ENCODE measurements at regions not wholly inside any gene's neighbourhood (a gene's known extent, or its start where the extent isn't known, plus 50 kb on each side); places are given as distances from the start of the nearest gene placed in this dataset.
"Not testable (repeated sequence)": the region's sequence is repeated elsewhere in the genome, so short reads cannot be mapped to it uniquely, and the experiment has no call there.

DNA sequence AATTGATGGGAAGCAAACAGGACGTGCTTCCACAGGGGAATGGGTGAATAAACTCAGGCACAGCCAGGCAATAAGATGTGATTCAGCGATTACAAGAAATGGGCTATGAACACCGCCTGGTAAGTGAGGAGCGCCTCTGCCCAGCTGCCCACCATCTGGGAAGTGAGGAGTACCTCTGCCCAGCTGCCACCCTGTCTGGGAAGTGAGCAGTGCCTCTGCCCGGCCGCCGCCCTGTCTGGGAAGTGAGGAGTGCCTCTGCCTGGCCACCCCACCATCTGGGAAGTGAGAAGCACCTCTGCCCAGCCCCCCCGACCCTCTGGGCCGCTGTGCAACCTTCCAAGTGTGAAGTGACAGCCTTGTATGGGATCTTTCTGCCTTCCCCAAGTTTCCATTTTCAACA lies 73.2 kb upstream of the PRR5 start:
- DNase-seq: no peak

DNA sequence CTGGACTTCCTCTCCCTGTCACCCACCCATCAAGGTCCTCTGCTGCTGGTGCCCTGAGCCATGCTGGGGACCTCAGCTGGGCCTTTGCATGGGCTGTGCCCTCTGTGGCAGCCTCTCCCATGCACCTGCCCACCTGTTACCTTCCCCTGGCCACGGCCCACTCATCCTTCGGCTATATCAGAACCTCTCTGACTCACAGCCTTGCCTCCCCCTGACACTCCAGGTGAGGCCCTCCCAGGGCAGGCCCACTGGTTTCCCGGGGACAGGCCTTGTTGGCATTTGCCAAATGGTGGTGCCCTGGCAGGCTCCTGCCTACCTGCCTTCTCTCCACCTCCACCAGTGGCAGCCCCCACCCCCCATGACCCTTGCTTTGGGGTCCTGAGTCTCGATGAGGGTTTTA lies 73.7 kb upstream of the PRR5 start:
- no peak for DNase-seq

DNA sequence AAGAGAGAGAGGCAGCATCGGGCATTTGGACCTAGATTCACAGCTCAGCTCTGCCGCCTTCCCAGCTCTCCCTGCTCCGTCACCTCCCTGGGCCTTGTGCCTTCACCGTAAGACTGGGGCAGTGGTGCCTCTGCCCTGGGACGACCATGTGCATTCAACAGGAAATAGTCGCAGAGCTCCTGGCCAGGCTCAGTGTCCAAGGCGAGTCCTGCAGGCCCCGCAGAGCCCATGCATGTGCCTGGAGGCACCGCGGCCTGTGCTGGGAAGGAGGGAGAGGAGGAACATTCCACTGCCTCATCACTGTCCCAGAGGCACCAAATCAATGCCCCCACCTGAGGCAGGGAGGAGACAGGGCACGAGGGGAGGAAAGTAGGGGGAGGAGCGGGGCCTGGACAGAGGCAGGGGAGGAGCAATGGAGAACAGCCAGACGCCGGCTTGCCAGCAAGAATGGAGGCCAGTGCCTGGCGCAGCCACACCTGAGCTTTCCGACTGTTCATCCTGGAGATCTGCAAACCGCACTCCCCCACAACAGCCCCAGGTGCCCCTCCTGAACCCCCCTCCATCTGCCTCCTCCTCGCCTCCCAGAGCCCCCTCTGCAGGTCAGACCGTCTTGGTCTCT lies 74.4 kb upstream of the PRR5 start:
- no peak for DNase-seq

DNA sequence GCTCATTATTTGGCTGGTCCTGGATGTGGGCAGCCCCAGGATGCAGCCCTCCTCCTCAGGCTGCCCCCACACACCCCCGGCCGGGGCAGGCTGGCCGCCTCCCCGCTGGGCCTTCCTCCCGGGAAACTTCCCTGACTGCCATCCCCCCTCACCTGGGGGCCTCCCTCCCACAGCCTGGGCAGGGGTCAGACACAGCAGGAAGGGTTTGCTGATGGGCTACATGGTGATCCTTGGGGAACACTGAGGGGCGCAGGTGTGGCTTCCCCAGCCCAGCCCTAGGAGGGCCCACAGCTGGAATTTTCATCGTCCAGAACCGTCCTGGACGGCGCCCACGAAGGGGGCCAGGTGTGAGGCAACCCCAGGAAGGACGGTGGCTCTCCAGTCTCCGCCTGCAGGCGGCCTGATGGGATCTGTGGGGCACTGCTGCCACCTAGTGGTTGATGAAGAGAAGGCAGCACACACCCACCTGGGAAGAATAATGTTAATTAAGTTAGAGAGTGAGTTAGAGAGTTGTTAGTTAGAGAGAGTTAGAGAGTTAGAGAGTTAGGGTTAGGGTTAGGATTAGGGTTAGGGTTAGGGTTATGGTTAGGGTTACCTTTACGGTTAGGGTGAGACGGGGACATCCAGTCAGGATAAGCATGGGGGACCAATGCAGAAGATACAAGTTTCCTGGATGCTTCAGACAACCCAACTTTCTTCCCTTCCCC lies 75.9 kb upstream of the PRR5 start:
- peak; percentile 18 for DNase-seq

DNA sequence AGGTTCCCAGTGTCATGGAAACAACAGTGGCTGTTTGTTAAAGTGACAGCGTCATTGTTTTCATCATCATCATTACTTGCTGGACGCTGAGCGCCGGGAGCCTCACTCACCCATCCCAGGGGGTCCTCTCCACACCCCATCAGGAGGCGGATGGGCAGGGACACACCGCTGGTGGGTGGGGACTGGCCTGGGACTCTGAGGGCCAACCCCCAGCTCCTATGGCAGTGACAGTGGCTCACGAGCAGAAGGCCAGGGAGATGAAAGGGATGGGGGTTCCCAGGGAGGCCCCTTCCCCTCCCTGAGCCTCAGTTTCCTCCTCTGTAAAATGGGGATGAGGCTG lies 76.6 kb upstream of the PRR5 start:
- DNase-seq: no peak

DNA sequence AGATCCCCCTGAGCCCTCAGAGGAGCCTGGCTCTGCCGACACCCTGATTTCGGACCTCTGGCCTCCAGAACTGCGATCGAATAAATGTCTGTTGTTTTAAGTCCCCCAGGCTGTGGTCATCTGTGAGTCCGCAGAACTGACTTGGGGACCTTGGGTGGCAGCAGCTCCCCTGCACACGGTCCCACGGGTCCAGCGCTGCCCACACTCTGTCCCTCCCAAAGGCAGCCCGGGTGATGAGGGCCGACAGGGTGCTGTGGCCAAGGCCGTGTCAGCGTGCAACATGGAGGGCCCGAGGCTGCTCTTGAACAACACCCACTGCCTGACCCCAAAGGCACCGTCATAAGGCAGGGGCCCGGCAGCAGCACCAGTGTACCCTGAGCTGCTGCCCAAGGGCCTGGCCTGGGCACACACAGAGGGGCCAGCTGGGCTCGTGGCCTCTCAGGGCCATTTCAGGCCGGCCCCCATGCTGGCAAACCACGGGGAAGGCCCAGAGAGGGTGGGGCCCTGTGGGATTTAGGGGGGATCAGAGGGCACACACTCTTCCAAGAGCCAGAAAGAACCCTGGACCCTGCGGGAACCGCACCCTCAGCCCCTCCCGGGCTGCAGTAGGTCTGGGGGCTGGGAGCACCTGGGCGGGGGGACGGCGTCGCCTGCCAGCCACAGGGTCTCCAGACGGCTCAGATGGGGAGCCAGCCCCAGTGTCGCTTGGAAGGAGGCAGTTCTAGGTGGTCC lies 77.1 kb upstream of the PRR5 start:
- no peak for DNase-seq

DNA sequence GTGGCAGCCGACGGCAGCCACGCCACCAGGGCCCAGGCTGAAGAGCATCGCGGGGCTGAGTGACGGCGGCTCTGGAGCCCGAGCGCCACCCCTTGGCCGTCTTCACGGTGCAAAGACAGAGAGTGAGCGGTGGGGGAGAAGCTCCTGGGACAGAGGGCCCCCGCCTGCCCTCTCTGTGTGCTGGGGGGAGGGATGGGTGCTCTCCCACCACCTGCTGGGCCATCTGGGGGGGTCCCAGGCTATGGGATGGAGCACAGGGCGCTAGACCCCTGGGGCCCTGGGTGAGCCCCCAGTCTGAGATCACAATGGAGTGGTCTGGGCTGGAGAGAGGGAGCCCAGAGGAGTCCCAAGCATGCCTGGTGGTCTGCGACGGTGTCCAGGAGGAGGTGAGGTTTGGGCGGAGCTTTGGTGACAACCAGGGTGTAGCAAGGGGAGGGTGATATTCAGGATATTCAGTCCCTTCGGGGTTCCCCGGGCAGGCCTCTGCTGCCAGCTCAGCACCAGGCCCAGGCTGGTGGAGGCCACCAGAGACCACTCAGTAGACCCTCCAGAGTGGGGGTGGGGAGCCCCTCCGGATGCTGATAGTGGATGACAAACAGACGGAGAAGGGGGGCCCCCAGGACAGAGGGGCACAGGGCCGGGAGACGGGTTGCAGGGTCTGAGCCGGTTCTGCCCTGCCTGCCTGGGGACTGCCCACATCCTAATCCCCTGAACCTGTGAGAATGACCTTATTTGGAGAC lies 78.1 kb upstream of the PRR5 start:
- DNase-seq: no peak

DNA sequence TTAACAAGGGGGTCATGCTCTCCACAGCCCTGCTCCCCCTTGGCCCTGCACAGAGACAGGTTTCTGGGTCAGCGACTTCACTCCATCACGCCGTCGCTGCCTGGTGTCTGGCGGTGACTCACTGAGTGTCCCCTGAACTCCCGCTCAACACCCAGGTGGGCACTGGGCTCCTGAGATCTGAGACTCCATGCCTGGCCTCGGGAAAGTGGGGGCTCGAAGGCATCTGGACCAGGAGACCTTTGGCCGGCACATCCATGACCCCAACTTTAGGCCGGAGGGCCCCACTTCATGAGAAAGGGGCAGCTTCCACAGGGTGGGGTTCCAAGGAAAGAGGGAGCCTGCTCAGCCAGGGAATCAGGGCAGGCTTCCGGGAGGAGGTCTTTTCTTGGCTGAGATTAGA lies 79.3 kb upstream of the PRR5 start:
- DNase-seq: no peak

DNA sequence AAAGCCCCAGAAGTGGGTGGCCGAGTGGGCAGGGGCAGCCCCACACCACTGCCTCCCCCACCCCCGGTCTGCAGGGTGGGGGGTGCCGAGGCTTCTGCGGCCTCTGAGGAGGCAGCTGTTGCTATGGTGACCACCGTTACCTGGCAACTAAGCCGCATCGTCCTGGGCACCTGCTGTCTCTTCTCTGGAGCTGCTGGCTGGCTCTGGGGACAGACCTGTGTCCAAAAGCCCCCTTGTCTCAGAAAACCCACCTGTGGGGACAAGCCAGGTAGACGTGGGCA lies 79.9 kb upstream of the PRR5 start:
- DNase-seq: no peak

DNA sequence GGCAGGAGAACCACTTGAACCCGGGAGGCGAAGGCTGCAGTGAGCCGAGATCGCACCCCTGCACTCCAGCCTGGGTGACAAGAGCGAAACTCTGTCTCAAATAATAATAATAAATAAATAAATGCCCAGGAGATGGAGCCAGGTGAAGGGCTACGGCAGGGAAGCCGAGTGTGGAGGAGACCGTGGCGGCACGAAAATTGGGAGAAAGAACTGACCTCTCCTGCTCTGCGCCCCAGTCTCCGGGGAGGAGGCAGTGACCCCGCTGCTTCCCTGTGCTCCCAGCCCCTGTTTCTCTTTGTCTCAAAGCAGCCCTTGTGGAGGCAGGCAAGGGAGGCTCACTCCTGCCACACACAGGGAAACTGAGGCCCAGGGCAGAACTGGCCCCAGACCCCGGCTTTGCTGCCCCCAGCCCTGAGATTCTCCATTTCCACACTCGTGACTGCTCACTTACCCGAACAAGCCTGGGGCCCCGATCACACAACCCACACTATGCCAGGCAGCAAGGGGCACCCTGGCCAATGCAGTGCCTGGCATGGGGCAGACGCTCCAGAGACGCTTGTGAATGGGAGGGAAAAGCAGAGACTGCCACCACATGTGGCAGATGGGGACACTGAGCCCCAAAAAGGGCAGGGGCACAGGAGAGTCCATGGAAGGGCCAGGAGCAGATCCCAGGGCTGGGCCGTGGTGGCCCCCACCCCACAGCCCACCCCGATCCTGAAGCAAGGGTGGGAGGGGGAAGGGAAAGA lies 80.4 kb upstream of the PRR5 start:
- no peak for DNase-seq

DNA sequence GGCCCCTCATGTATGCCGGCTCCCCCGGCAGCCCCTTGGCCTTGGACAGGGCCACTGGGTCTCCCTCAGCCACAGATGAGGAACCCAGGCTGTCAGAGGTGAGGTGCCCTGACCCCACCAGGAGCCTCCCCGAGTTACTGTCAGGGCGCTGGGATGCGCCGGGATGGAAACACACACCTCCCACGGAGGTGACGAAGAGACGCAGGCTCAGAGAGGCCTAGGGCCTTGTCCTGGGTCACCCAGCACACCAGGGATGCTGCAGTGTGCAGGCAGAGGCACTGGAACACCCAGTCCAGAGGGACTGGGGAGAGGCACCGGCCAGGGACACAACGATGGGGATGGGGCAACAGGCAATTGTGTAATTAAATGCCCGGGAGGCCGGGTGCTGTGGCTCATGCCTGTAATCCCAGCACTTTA lies 81.2 kb upstream of the PRR5 start:
- DNase-seq: no peak

DNA sequence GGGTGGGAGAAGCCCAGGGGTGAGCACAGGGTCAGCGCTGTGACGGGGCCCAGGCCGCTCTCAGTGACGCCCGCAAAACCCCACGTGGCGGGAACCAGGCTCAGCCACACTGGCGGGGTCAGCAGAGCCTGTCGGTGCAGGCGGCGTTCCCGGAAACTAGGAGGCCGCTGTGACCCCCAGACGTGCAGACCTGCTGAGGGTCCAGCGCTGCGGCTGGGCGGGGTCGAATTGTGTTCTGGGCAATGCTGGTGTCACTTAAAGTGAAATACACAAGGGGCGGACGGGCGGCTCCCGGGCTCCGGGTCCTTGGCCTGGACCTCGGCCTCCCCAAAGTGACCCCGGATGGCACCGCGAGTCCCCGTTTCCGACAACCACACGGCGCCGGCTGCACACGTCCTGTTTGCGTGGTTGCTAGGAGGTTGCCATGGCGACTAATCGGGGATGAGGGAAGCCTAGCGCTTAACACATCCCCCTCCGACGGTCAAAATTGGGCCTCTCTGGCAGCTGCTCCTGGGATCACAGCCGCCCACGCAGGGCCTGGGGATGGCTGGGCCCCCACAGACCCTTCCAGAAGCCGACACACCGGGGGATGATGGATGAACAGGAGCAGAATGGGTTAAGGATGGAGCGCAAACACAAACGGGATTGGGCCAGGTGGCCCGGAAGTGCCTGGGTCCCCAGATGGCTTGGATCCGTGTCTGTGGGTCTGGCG lies 81.7 kb upstream of the PRR5 start:
- no peak for DNase-seq

DNA sequence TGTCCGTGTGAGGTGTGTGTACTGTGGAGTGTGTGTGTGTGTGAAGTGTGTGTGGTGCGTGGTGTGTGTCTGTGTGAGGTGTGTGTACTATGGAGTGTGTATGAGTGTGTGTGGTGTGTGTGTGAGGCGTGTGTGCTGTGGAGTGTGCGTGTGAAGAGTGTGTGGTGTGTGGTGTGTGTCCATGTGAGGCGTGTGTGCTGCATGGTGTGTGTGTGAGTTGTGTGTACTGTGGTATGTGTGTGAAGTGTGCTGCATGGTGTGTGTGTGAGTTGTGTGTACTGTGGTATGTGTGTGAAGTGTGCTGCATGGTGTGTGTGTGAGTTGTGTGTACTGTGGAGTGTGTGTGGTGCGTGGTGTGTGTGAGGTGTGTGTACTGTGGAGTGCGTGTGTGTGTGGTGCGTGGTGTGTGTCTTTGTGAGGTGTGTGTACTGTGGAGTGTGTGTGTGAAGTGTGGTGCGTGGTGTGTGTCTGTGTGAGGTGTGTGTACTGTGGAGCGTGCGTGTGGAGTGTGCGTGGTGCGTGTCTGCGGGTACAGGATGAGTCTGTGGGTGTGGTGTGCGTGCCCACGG lies 82.4 kb upstream of the PRR5 start:
- not testable (repeated sequence) for DNase-seq

DNA sequence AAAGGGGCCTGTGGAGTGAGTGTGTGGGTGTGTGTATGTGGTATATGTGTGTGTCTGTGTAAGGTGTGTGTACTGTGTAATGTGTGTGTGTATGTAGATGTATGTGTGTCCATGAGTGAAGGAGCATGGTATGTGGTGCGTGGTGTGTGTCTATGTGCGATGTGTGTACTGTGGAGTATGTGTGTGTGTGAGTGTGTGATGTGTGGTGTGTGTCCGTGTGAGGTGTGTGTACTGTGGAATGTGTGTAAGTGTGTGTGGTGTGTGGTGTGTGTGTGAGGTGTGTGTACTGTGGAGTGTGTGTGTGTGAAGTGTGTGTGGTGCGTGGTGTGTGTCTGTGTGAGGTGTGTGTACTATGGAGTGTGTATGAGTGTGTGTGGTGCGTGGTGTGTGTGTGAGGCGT lies 83.1 kb upstream of the PRR5 start:
- not testable (repeated sequence) for DNase-seq

DNA sequence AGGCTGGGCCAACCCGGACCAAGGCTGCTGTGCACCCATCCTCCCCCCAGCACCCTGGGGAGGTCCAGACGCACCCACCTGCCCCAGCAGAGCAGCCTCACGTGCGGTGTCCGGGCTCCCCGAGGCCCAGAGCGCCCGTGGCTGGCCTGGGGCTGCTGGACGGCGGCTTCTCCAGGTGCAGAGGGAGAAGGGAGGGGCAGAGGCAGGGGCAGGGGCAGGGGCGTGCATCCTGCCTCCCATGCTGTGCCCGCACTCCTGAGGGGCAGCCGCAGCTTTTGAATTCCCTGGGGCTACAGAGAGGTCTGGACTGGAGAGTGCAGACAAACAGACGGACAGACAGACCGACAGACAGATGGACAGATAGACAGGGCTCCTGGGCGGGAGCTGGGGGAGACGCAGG lies 83.6 kb upstream of the PRR5 start:
- DNase-seq: no peak

DNA sequence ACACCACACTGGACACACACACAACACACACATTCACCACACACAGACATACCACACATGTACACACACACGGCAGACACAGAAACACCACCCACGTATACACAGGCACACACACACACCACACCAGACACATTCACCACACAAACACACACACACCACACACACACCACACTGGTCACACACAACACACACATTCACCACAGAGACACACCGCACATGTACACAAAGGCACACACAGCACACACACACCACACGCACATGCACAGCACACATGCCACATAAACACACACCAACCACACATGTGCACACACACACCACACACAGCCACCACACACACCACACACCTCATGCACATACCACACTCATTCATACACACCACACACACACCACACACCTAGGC lies 84.2 kb upstream of the PRR5 start:
- DNase-seq: no peak

DNA sequence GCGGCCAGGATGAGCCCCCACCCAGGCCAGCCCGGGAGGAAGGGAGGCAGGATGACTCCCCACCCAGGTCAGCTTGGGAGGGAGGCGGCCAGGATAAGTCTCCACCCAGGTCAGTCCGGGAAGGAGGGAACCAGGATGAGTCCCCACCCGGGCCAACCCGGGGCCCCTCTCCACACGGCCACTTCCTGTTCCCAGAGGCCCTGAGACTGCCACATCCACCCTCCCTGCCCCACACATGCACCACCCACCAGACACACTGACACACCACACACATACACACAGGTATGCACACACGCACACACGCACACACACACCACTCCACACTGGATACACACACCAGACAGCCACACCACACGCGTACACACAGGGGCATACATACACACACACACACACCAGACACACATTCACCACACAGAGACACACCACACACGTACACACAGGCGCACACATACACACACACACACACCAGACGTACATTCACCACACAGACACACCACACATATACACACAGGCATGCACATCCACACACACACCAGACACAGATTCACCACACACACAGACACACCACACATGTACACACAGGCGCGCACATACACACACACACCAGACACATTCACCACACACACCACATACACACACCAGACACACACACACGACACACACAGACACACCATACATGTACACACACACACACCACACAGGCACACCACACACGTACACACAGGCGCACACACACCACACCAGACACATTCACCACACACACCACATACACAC lies 84.9 kb upstream of the PRR5 start:
- DNase-seq: no peak

DNA sequence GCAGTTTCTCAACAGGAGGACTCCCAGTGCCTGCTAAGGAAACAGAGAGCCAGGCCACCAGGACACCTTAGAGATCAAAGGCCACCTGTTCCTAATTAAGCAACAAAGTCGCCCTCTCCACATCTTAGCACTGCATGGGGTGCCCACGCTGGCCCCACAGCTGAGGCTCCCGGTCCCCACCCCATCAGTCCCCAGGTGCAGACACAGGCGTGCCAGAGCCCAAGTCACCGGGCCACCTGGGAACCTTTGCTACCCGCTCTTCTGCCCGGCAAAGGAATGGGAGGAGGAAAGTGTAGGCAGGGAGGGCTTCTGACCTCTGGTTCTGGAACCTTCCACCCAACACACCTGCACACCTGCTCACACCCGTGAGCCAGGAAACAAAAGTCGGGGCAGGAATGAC lies 85.5 kb upstream of the PRR5 start:
- no peak for DNase-seq

DNA sequence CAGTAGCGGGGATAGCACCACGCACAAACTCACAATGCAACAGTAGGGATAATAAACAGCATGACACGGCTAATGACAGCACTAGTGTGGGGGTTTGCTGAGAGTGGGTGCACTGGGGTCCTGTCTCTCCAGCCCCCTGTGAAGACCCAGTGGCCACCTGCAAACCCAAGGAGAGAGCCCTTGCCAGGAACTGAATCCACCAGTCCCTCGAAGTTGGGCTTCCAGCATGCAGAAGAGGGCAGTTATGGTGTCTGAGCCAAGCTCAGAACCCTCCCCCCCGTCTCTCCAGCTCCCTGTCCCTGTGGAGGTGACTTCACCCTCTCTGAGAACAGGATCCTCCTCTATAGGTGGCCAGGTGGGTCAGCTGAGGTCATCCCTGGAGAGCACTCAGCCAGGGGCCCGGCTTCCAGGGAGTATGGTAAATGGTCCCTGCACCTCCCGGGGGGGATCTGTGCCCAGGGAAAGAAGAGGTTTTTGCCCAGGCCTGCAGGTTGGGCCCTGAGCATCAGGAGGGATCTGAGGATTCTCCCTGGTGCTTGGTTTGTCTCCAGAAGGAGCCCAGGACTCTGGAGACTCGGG lies 86.3 kb upstream of the PRR5 start:
- no peak for DNase-seq

DNA sequence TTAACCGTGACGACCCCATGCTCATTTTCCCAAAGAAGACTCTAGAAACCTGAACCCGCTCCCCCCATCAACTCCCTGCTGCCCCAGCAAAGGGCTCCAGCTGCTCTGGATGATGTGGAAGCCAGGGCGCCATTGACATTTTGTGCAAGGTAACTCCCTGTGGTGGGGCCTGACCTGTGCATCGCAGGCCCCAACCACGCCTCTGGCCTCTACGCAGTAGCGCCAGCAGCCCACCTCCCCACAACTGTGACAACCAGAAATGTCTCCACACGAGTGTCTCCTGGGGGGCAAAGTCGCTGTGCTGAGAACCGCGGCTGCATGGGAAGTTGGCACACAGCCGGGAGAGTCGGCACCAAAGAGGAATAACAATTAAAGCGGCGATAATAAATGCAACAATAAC lies 86.9 kb upstream of the PRR5 start:
- no peak for DNase-seq

DNA sequence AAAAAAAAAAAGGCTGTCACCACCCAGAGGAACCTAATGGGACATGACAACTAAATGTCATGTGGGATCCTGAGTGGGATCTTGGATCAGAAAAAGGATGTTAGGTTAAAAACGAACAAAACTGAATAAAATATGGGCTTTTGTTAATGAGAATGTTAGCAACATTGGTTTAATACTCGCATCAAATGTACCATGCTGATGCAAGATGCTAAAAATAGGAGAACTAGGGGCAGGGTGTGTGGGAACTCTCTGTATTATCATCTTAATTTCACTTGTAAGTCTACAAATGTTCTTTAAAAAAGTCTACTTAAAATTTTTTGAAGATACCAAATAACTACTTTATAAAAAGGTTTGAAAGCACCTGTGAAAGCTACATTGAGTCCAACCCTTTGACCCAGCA lies 88.8 kb upstream of the PRR5 start:
- no peak for DNase-seq

All from amniotic stem cell (primary cell).